H1 (cell line): ENCODE measurements at regions not wholly inside any gene's neighbourhood (a gene's known extent, or its start where the extent isn't known, plus 50 kb on each side); places are given as distances from the start of the nearest gene placed in this dataset.

Experiments used
- CTCF ChIA-PET: fragments of 300-600 bp; sonication (Branson Sonifier 250); formaldehyde crosslinking; loops from one replicate; lab custom pipeline; 2021; ENCODE audit not compliant: partially characterized antibody; lab: Charles Lee
- POLR2A ChIA-PET: fragments of 300-600 bp; sonication (Branson Sonifier 250); formaldehyde crosslinking; loops from one replicate; lab custom pipeline; 2021; ENCODE audit warnings: inconsistent platforms; ENCODE audit not compliant: partially characterized antibody; lab: Charles Lee
- DNase-seq, 2 experiments: peaks; one replicate each; pipeline versions ENCODE4 v3.0.0 to v3.0.0-alpha.2; 2010 to 2022; ENCODE audit warnings: low spot score in 2 of 2, low read depth in 1 of 2, mixed read lengths in 1 of 2
- FAIRE-seq: peaks from 2 replicates; lab custom pipeline; 2011; peaks lifted over from hg19 to GRCh38; lab: Jason Lieb, UNC
- H2AFZ ChIP-seq: 2 replicates; pipeline ENCODE4 v1.8.1; 2012; ENCODE audit warnings: low read length, inconsistent platforms
- H2AK5ac ChIP-seq: 2 replicates; pipeline ENCODE4 v1.6.1; 2013; ENCODE audit warnings: low read depth, low read length
- H2BK120ac ChIP-seq: replicated peaks from 2 replicates; pipeline ENCODE3; 2013; ENCODE audit warnings: low read depth, low read length, inconsistent platforms
- H2BK12ac ChIP-seq: 2 replicates; pipeline ENCODE4 v1.6.1; 2013; ENCODE audit warnings: low read depth, low read length
- H2BK15ac ChIP-seq: 2 replicates; pipeline ENCODE4 v1.6.1; 2013; ENCODE audit warnings: low read length
- H2BK20ac ChIP-seq: 2 replicates; pipeline ENCODE4 v1.6.1; 2013; ENCODE audit warnings: low read length
- H2BK5ac ChIP-seq: 2 replicates; pipeline ENCODE4 v1.6.1; 2013; ENCODE audit warnings: low read depth, low read length
- H3K14ac ChIP-seq: 2 replicates; pipeline ENCODE4 v1.6.1; 2013; ENCODE audit warnings: inconsistent platforms; ENCODE audit not compliant: insufficient read length
- H3K18ac ChIP-seq: 2 replicates; pipeline ENCODE4 v1.6.1; 2013; ENCODE audit warnings: low read length; ENCODE audit errors: extremely low read depth
- H3K23ac ChIP-seq: 2 replicates; pipeline ENCODE4 v1.6.1; 2013; ENCODE audit warnings: inconsistent platforms; ENCODE audit not compliant: insufficient read length
- H3K23me2 ChIP-seq: 2 replicates; pipeline ENCODE4 v1.6.1; 2013; ENCODE audit warnings: low read depth, low read length
- H3K27ac ChIP-seq: 2 replicates; pipeline ENCODE4 v1.6.1; 2011; ENCODE audit warnings: low read depth, low read length, inconsistent platforms
- H3K27me3 ChIP-seq, 4 experiments: replicated peaks in 1 of 4; 1 replicate in 1 of 4; 2 replicates in 3 of 4; pipeline versions ENCODE4 v1.6.1 to v1.8.1; 2011 to 2013; ENCODE audit warnings: low read length in 3 of 4, mild to moderate bottlenecking in 3 of 4, inconsistent platforms in 2 of 4, mixed read lengths in 2 of 4, moderate library complexity in 1 of 4; ENCODE audit not compliant: control insufficient read depth in 3 of 4, insufficient read depth in 3 of 4; ENCODE audit errors: extremely low read depth in 1 of 4
- H3K36me3 ChIP-seq, 4 experiments: 2 replicates each; pipeline versions ENCODE4 v1.6.1 to v1.8.1; 2011 to 2013; ENCODE audit warnings: mild to moderate bottlenecking in 4 of 4, low read length in 3 of 4, moderate library complexity in 2 of 4, control low read depth in 1 of 4, inconsistent platforms in 1 of 4; ENCODE audit not compliant: insufficient read depth in 4 of 4, control insufficient read depth in 2 of 4
- H3K4ac ChIP-seq: replicated peaks from 2 replicates; pipeline ENCODE3; 2013; ENCODE audit warnings: low read length, low read depth, mixed read lengths, inconsistent platforms; ENCODE audit not compliant: insufficient read length
- H3K4me1 ChIP-seq, 4 experiments: replicated peaks in 1 of 4; 1 replicate in 1 of 4; 2 replicates in 3 of 4; pipeline versions ENCODE4 v1.6.1 to v1.8.1; 2011 to 2013; ENCODE audit warnings: low read length in 3 of 4, inconsistent platforms in 2 of 4, mixed read lengths in 1 of 4; ENCODE audit not compliant: insufficient read depth in 4 of 4, control insufficient read depth in 3 of 4
- H3K4me2 ChIP-seq, 2 experiments: 2 replicates each; pipeline versions ENCODE4 v1.6.1 to v1.8.1; 2011 to 2013; ENCODE audit warnings: low read depth in 2 of 2, low read length in 2 of 2, control low read depth in 1 of 2, inconsistent platforms in 1 of 2, mild to moderate bottlenecking in 1 of 2; ENCODE audit not compliant: insufficient read depth in 1 of 2
- H3K4me3 ChIP-seq, 4 experiments: fragments of 200-600, 300-600 bp in 1 of 4; sonication (generic), shearing (Covaris generic), sonication (Bioruptor Twin) in 1 of 4; 2 replicates each; pipeline versions ENCODE4 v1.5.1 to v1.8.1; 2011 to 2016; ENCODE audit warnings: low read length in 4 of 4, low read depth in 3 of 4, control low read depth in 2 of 4, inconsistent platforms in 2 of 4, mild to moderate bottlenecking in 2 of 4, mixed read lengths in 1 of 4, moderate library complexity in 1 of 4; ENCODE audit not compliant: insufficient read depth in 2 of 4; ENCODE audit errors: extremely low read depth in 1 of 4
- H3K56ac ChIP-seq: replicated peaks from 2 replicates; pipeline ENCODE3; 2013; ENCODE audit warnings: low read depth, mild to moderate bottlenecking, mixed read lengths, low read length, inconsistent platforms; ENCODE audit not compliant: insufficient read length
- H3K79me1 ChIP-seq: 2 replicates; pipeline ENCODE4 v1.6.1; 2013; ENCODE audit warnings: low read depth, low read length, control low read depth
- H3K79me2 ChIP-seq, 2 experiments: 2 replicates each; pipeline versions ENCODE4 v1.6.1 to v1.8.1; 2012 to 2013; ENCODE audit warnings: low read length in 2 of 2, mild to moderate bottlenecking in 2 of 2, inconsistent platforms in 1 of 2; ENCODE audit not compliant: insufficient read depth in 2 of 2, control insufficient read depth in 1 of 2
- H3K9ac ChIP-seq, 4 experiments: replicated peaks in 1 of 4; 1 replicate in 1 of 4; 2 replicates in 3 of 4; pipeline versions ENCODE4 v1.6.1 to v1.8.1; 2011 to 2013; ENCODE audit warnings: low read depth in 3 of 4, low read length in 3 of 4, control low read depth in 2 of 4, mild to moderate bottlenecking in 2 of 4, moderate library complexity in 2 of 4, inconsistent platforms in 1 of 4; ENCODE audit errors: extremely low read depth in 1 of 4
- H3K9me3 ChIP-seq, 2 experiments: 2 replicates each; pipeline versions ENCODE4 v1.6.1 to v1.8.1; 2012 to 2013; ENCODE audit warnings: mild to moderate bottlenecking in 2 of 2, moderate library complexity in 2 of 2, control low read depth in 1 of 2, inconsistent platforms in 1 of 2, low read depth in 1 of 2, low read length in 1 of 2, mixed read lengths in 1 of 2; ENCODE audit not compliant: insufficient read depth in 2 of 2
- H4K20me1 ChIP-seq, 2 experiments: replicated peaks in 1 of 2; 2 replicates each; pipeline versions ENCODE3 to v1.8.1; 2011 to 2013; ENCODE audit warnings: inconsistent platforms in 2 of 2, low read length in 2 of 2, mild to moderate bottlenecking in 1 of 2; ENCODE audit not compliant: insufficient read depth in 2 of 2, control insufficient read depth in 1 of 2
- H4K5ac ChIP-seq: 2 replicates; pipeline ENCODE4 v1.6.1; 2013; ENCODE audit warnings: low read length, low read depth, mixed read lengths, inconsistent platforms; ENCODE audit not compliant: insufficient read length
- H4K8ac ChIP-seq: 2 replicates; pipeline ENCODE4 v1.8.0; 2013; ENCODE audit warnings: mild to moderate bottlenecking, moderate library complexity, low read length, inconsistent platforms; ENCODE audit not compliant: insufficient read depth; ENCODE audit errors: extremely low read depth
- H4K91ac ChIP-seq: replicated peaks from 2 replicates; pipeline ENCODE3; 2013; ENCODE audit warnings: low read length, mixed read lengths, inconsistent platforms; ENCODE audit not compliant: insufficient read length
- CBX5 ChIP-seq: fragments of 300-800, 300-1000 bp; sonication (generic); IDR thresholded peaks from 2 replicates; pipeline ENCODE4 v1.7.1; 2016; ENCODE audit warnings: antibody characterized with exemption, low read length, low read depth
- EGR1 ChIP-seq: IDR thresholded peaks from 2 replicates; pipeline ENCODE4 v1.6.1; 2011; ENCODE audit warnings: low read depth, low read length, borderline replicate concordance
- GABPA ChIP-seq: IDR thresholded peaks from 2 replicates; pipeline ENCODE4 v1.6.1; 2011; ENCODE audit warnings: mild to moderate bottlenecking, low read length, moderate library complexity, borderline replicate concordance; ENCODE audit not compliant: insufficient read depth
- JUN ChIP-seq: IDR thresholded peaks from 2 replicates; pipeline ENCODE4 v1.6.1; 2011; ENCODE audit warnings: low read depth, mild to moderate bottlenecking, improper control_type of control experiment, low read length
- RBBP5 ChIP-seq: IDR thresholded peaks from 2 replicates; pipeline ENCODE4 v1.7.1; 2012; ENCODE audit warnings: low read depth, mild to moderate bottlenecking, inconsistent platforms, low read length, moderate library complexity, borderline replicate concordance
- RFX5 ChIP-seq: IDR thresholded peaks from 2 replicates; pipeline ENCODE4 v1.6.1; 2011; ENCODE audit warnings: low read depth, low read length, improper control_type of control experiment, borderline replicate concordance
- SIRT6 ChIP-seq: IDR thresholded peaks from one replicate; pipeline ENCODE4 v1.7.1; 2012; ENCODE audit warnings: low read length, inconsistent platforms
- ZNF274 ChIP-seq: IDR thresholded peaks from 2 replicates; pipeline ENCODE4 v1.7.0; 2012; ENCODE audit warnings: low read length, borderline replicate concordance; ENCODE audit errors: extremely low read depth
- TF ChIP-seq, protein P1 (sequence below): IDR thresholded peaks from 2 replicates; pipeline ENCODE4 v1.6.1; 2012; ENCODE audit warnings: inconsistent platforms

- no peak overlapping the region for H3K4me3 ChIP-seq
- POLR2A ChIA-PET = no interaction called here
- no peaks in the 10 kb centered on the region for H3K9me3 ChIP-seq
- H3K79me1 ChIP-seq = no peaks in the 10 kb centered on the region
- no peak overlapping the region for H3K18ac ChIP-seq
- no peak overlapping the region for H2BK5ac ChIP-seq
- FAIRE-seq (no peak), DNase-seq (no peak)
- H4K91ac ChIP-seq = no peak overlapping the region
- H3K36me3 ChIP-seq = no peaks in the 10 kb centered on the region
- H2AK5ac ChIP-seq = no peak overlapping the region
- CTCF ChIA-PET = no interaction called here
- no peak overlapping the region for H3K56ac ChIP-seq
- no peak overlapping the region for H3K23ac ChIP-seq
- H3K79me2 ChIP-seq = no peaks in the 10 kb centered on the region
- H3K9ac ChIP-seq = no peak overlapping the region
- H3K4ac ChIP-seq = no peak overlapping the region
- no peak overlapping the region for H2BK12ac ChIP-seq
- no peaks in the 10 kb centered on the region for H4K20me1 ChIP-seq
- no peaks in the 10 kb centered on the region for H3K27me3 ChIP-seq
- no peak overlapping the region for H3K27ac ChIP-seq
- H2BK20ac ChIP-seq = no peak overlapping the region
- H2BK15ac ChIP-seq = no peak overlapping the region
- H4K5ac ChIP-seq = no peak overlapping the region
- no peaks in the 10 kb centered on the region for H3K4me1 ChIP-seq
- H3K23me2 ChIP-seq = no peaks in the 10 kb centered on the region
- no peak overlapping the region for H2AFZ ChIP-seq
- no peak overlapping the region for H2BK120ac ChIP-seq
- no peak overlapping the region for H3K14ac ChIP-seq
- TF ChIP-seq RBBP5 (no peak), CBX5 (no peak), EGR1 (no peak), SIRT6 (no peak), RFX5 (no peak), GABPA (no peak), JUN (no peak), ZNF274 (no peak)
- TF ChIP-seq, protein P1, sequence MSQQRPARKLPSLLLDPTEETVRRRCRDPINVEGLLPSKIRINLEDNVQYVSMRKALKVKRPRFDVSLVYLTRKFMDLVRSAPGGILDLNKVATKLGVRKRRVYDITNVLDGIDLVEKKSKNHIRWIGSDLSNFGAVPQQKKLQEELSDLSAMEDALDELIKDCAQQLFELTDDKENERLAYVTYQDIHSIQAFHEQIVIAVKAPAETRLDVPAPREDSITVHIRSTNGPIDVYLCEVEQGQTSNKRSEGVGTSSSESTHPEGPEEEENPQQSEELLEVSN = no peak
- no peak overlapping the region for H3K4me2 ChIP-seq
- H4K8ac ChIP-seq = no peak overlapping the region
Measured at GRCh38 chr1:112188611-112189010, 199.1 kb upstream of the KCND3 start.
